ENCODE measurements at regions not wholly inside any gene's neighbourhood (a gene's known extent, or its start where the extent isn't known, plus 50 kb on each side); places are given as distances from the start of the nearest gene placed in this dataset.

GRCh38 chr11:10633261-10633660 is 60.3 kb downstream of the IRAG1 start:
- TF ChIP-seq CTCF (conservative IDR thresholded peaks at IDR 0.05) (no peak), EZH2 (IDR thresholded peaks at IDR 0.05; ENCODE audit: low read depth) (no peak)

Measured in PC-9 (cell line).